K562 (cell line): ENCODE measurements at regions not wholly inside any gene's neighbourhood (a gene's known extent, or its start where the extent isn't known, plus 50 kb on each side); places are given as distances from the start of the nearest gene placed in this dataset.

ENCODE experiments used
- ATAC-seq: fragments of 200-7000 bp; cut with Tn5 transposase; 3 replicates; pipeline ENCODE4 v1.9.1; 2020; ENCODE audit warnings: moderate library complexity
- BruUV-seq: library from RNA; stranded (reverse); fragments of 400-500 nt; replicated peaks from 2 replicates; lab custom pipeline; 2021; lab: Mats Ljungman, UMichigan
- CTCF ChIA-PET: fragments of 300-600 bp; formaldehyde crosslinking; extraction: SDS; loops from one replicate; lab custom pipeline; 2021; ENCODE audit warnings: low intra/inter-chr PET ratio; lab: Yijun Ruan, JAX
- POLR2A ChIA-PET: fragments of 300-600, 350-650 bp; sonication (Branson Sonifier 250); formaldehyde crosslinking; extraction: SDS; loops from one replicate; lab custom pipeline; 2021; ENCODE audit warnings: antibody characterized with exemption, inconsistent platforms; lab: Yijun Ruan, JAX
- DNase-seq, 4 experiments: peaks; one replicate each; pipeline versions ENCODE4 v3.0.0 to v3.0.0-alpha.2; 2011 to 2018; ENCODE audit warnings: low spot score in 3 of 4, mixed read lengths in 3 of 4; ENCODE audit errors: extremely low read depth in 1 of 4
- FAIRE-seq: peaks from 2 replicates; lab custom pipeline; 2011; peaks lifted over from hg19 to GRCh38; lab: Jason Lieb, UNC
- H2AFZ ChIP-seq: 2 replicates; pipeline ENCODE4 v1.6.0; 2011; ENCODE audit warnings: low read depth, low read length, control low read depth, inconsistent platforms
- H3K27ac ChIP-seq: fragments of 200-600 bp; 3 replicates; pipeline ENCODE4 v1.8.0; 2011; ENCODE audit warnings: low read depth, mild to moderate bottlenecking, control low read depth, inconsistent platforms, low read length, moderate library complexity, mixed read lengths; ENCODE audit errors: extremely low read depth
- H3K27me3 ChIP-seq, 2 experiments: fragments of 300-600 bp in 1 of 2; 2 replicates in 1 of 2; 3 replicates in 1 of 2; pipeline versions ENCODE4 v1.6.0 to v1.8.0; 2011; ENCODE audit warnings: inconsistent platforms in 2 of 2, low read length in 2 of 2, mild to moderate bottlenecking in 1 of 2, mixed read lengths in 1 of 2, moderate library complexity in 1 of 2; ENCODE audit not compliant: control insufficient read depth in 2 of 2, insufficient read depth in 2 of 2
- H3K36me3 ChIP-seq: fragments of 300-600 bp; 3 replicates; pipeline ENCODE4 v1.8.0; 2011; ENCODE audit warnings: mild to moderate bottlenecking, low read length, inconsistent platforms; ENCODE audit not compliant: control insufficient read depth, insufficient read depth
- H3K4me1 ChIP-seq, 2 experiments: fragments of 200-600 bp in 1 of 2; replicated peaks in 1 of 2; 2 replicates in 1 of 2; 3 replicates in 1 of 2; pipeline versions ENCODE4 v1.5.1 to v1.8.0; 2011; ENCODE audit warnings: inconsistent platforms in 2 of 2, low read length in 2 of 2, mild to moderate bottlenecking in 1 of 2, mixed read lengths in 1 of 2, moderate library complexity in 1 of 2; ENCODE audit not compliant: control insufficient read depth in 2 of 2, insufficient read depth in 2 of 2
- H3K4me2 ChIP-seq: 2 replicates; pipeline ENCODE4 v1.6.1; 2011; ENCODE audit warnings: low read length, control low read depth, inconsistent platforms, mixed read lengths; ENCODE audit not compliant: insufficient read depth
- H3K4me3 ChIP-seq: fragments of 200-600 bp; sonication (generic), shearing (Covaris generic); 2 replicates; pipeline ENCODE4 v1.5.1; 2016; ENCODE audit warnings: control low read depth, inconsistent platforms
- H3K79me2 ChIP-seq: fragments of 200-600 bp; 3 replicates; pipeline ENCODE4 v1.8.0; 2011; ENCODE audit warnings: low read length, inconsistent platforms; ENCODE audit not compliant: control insufficient read depth, insufficient read depth
- H3K9ac ChIP-seq, 2 experiments: 2 replicates each; pipeline versions ENCODE4 v1.6.0 to v1.6.1; 2011; ENCODE audit warnings: low read depth in 2 of 2, low read length in 2 of 2, control low read depth in 1 of 2, inconsistent platforms in 1 of 2, mild to moderate bottlenecking in 1 of 2, mixed read lengths in 1 of 2; ENCODE audit not compliant: insufficient read depth in 1 of 2
- H3K9me1 ChIP-seq: one replicate; pipeline ENCODE4 v1.6.0; 2011; ENCODE audit warnings: inconsistent platforms, mild to moderate bottlenecking, low read length, moderate library complexity; ENCODE audit not compliant: control insufficient read depth, insufficient read depth
- H3K9me3 ChIP-seq: replicated peaks from 2 replicates; pipeline ENCODE4 v1.5.1; 2011; ENCODE audit warnings: low read depth, low read length, inconsistent platforms; ENCODE audit not compliant: control insufficient read depth, insufficient read depth
- H4K20me1 ChIP-seq: replicated peaks from 2 replicates; pipeline ENCODE4 v1.6.1; 2011; ENCODE audit warnings: low read length, inconsistent platforms, mixed read lengths; ENCODE audit not compliant: control insufficient read depth, insufficient read depth
- ELF2 ChIP-seq: fragments of 250-450 bp; sonication (Bioruptor Pico); IDR thresholded peaks from 2 replicates; pipeline ENCODE4 v1.5.0; 2021; ENCODE audit warnings: mild to moderate bottlenecking
- FUS ChIP-seq: fragments of 200-400 bp; formaldehyde crosslinking; optimal IDR thresholded peaks from 2 replicates; pipeline ENCODE3; 2017; ENCODE audit warnings: low read depth, low read length
- HDAC6 ChIP-seq: IDR thresholded peaks from 2 replicates; pipeline ENCODE4 v1.6.1; 2012; ENCODE audit warnings: low read depth, mild to moderate bottlenecking, control low read depth, inconsistent platforms, low read length, moderate library complexity
- MBD1 ChIP-seq: fragments of 250-450 bp; sonication (Bioruptor Pico); IDR thresholded peaks from 2 replicates; pipeline ENCODE4 v1.8.0; 2022; ENCODE audit warnings: inconsistent platforms
- NR4A1 ChIP-seq, 2 experiments: fragments of 250-450 bp in 1 of 2; fragments of 450-650 bp in 1 of 2; sonication (Bioruptor Pico) in 1 of 2; IDR thresholded peaks; 2 replicates each; pipeline versions ENCODE4 v1.4.0 to v1.6.1; 2016 to 2020; ENCODE audit warnings: mild to moderate bottlenecking in 2 of 2, missing compliant biosample characterization in 1 of 2, missing genetic modification characterization in 1 of 2, moderate library complexity in 1 of 2
- RAD51 ChIP-seq: fragments of 450-650 bp; IDR thresholded peaks from 2 replicates; pipeline ENCODE4 v1.7.1; 2016; ENCODE audit warnings: low read depth, mild to moderate bottlenecking, borderline replicate concordance
- SAP30 ChIP-seq: fragments of 200-600 bp; sonication (generic); IDR thresholded peaks from 2 replicates; pipeline ENCODE4 v1.6.1; 2012; ENCODE audit warnings: borderline replicate concordance, low read depth, mild to moderate bottlenecking, moderate library complexity, low read length, control low read depth, inconsistent platforms; ENCODE audit not compliant: insufficient read depth, poor library complexity, severe bottlenecking
- SUPT5H ChIP-seq: fragments of 450-650 bp; IDR thresholded peaks from 2 replicates; pipeline ENCODE4 v1.6.1; 2016
- ZMIZ1 ChIP-seq, 2 experiments: fragments of 150-350 bp in 1 of 2; IDR thresholded peaks; 2 replicates each; pipeline ENCODE4 v1.6.1; 2012 to 2016; ENCODE audit warnings: low read depth in 2 of 2, low read length in 2 of 2, mild to moderate bottlenecking in 1 of 2, moderate library complexity in 1 of 2
- WGBS: fragments of 100-300 bp; shearing (Covaris generic); methylation state at CpG from one replicate; pipeline ENCODE4 v1.1.6; 2016; ENCODE audit warnings: low coverage, mixed read lengths; ENCODE audit not compliant: insufficient coverage; ENCODE audit errors: missing lambda C conversion rate; 5-methylcytosine and 5-hydroxymethylcytosine counted together
- in situ Hi-C: fragments of 300-500 bp; cut with MboI; formaldehyde crosslinking; loops from 4 replicates; pipeline ENCODE4 v1.15.0; 2018; ENCODE audit warnings: inconsistent platforms, mixed read lengths
- intact Hi-C: fragments of 100-400 bp; cut with micrococcal nuclease; formaldehyde crosslinking; loops from 2 replicates; pipeline ENCODE4 v1.14.2; 2022

- TF ChIP-seq NR4A1 (CRISPR knock-in tag; IDR thresholded peaks at IDR 0.05) (no peak), NR4A1 (tag; IDR thresholded peaks at IDR 0.05) (no peak)
Observed at GRCh38 chr4:175947117-175947722, 118.4 kb upstream of the WDR17 start (continued).

GRCh38 chr4:175951794-175952193, 113.8 kb upstream of the WDR17 start:
- intact Hi-C loops (no loop called here), in situ Hi-C loops (loop anchor here (25.0 kb wide), 1 partner anchor 386 kb away; no protein-coding TSS in a partner anchor)
- WGBS = 0% methylated on average over 1 of the region's 1 CpG
- Histone ChIP-seq H3K4me1 (no peaks in the 10 kb centered on the region), H3K9ac (no peak overlapping the region), H3K27me3 (no peaks in the 10 kb centered on the region), H2AFZ (no peak overlapping the region), H3K9me3 (no peaks in the 10 kb centered on the region), H4K20me1 (no peaks in the 10 kb centered on the region), H3K27ac (no peak overlapping the region), H3K79me2 (no peaks in the 10 kb centered on the region), H3K9me1 (no peaks in the 10 kb centered on the region), H3K4me2 (no peak overlapping the region), H3K36me3 (no peaks in the 10 kb centered on the region), H3K4me3 (no peak overlapping the region)
- no TSS peak for BruUV-seq
- ChIA-PET POLR2A (no interaction called here), CTCF (no interaction called here)
- TF ChIP-seq SUPT5H = no peak
- no peak for TF ChIP-seq FUS
- TF ChIP-seq ZMIZ1 (IDR thresholded peaks at IDR 0.05; ENCODE audit: low read depth in 2 of 2, low read length in 2 of 2) = no peak
- no peak for TF ChIP-seq RAD51
- TF ChIP-seq SAP30 = no peak
- TF ChIP-seq ELF2 (CRISPR knock-in tag) = no peak
- no peak for TF ChIP-seq MBD1 (CRISPR knock-in tag)
- TF ChIP-seq HDAC6 = no peak
- DNase-seq (no peak), FAIRE-seq (no peak), ATAC-seq (no peak)
